Embryonic facial prominence (tissue), 1 donor: ENCODE measurements at regions not wholly inside any gene's neighbourhood (a gene's known extent, or its start where the extent isn't known, plus 50 kb on each side); places are given as distances from the start of the nearest gene placed in this dataset.

Experiments used
- DNase-seq: peaks from one replicate; pipeline ENCODE4 v3.0.0-alpha.2; 2016; ENCODE audit errors: extremely low spot score

DNA sequence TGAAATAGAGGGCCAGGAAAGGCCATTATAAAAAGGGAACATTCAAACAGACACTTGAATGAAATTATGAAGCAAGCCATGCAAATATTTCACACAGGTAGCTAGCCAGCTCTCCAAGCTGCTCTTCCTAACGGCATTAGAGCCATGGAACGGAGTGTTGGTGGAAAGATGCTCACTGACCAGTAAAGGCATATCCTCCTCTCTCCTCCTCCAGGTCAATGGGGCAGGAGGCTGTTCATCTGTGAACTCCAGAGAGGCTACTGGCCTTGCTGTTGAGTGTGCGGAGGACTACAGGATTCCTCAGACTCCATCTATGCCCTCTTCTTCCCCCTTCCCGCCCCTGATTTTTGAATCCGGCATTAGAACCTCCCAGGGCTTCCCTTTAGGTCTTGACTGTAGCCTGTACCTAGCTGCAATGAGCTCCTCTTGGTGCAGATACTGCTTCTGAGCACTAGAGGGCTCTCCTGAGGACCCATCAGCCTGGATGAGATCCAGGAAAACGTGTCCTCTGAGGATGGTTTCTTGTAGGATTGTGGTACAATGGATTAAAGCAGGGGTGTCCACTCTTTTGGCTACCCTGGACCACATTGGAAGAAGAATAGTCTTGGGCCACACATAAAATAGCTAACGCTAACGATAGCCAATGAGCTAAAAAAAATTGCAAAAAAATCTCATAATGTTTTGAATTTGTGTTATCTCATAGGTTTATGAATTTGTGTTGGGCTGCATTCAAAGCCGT is 162.2 kb downstream of the SREK1 start:
- DNase-seq, result no peak

DNA sequence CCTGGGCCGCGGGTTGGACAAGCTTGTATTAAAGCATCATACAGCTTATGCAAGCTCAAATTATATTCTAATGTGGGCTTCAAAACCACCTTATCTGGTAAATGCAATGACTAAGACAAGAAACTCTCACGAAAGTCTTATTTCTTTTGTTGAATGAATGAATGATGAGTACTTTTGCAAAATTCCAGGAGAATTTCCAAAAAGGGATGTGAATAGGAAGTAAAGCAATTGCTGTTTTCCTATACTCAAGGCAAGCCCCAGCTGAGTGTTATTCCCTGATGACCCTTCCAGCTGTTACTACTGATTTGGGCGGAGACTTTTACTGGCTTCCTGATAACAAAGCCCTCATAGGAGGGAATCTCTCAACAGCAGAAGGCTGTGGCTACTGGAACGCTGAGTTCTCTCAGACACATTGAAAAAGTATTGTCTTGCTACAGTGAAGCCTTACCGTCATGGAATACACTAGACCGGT is 162.8 kb downstream of the SREK1 start:
- DNase-seq, result no peak

DNA sequence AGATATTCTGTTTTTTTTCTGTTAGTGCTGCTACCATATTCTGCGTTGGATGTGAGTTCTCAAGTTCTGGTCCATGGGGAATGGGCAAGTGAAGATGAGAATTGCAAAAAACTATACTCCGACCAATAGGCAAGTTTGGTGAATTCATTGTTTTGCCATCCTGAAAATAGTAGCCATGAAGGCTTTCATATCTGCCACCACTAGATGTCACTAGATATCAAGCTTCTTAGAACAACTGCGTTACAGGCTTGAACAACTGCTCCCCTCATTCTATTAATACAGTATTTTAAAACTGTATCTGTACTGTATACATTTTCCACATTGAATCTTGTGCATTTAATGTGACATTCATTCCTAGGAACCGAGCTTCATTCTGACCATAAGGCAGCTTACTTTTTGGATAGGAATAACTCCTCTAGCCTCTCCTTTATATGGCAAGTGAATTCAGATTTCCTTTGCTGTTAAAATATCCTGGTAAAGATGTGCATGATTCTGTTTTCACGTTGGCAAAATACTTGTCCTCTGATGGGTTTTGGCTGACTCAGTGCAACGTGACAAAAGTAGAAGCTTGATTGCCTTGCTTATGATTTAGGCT is 163.6 kb downstream of the SREK1 start:
- DNase-seq, result peak; percentile 55

- no peak for DNase-seq
These were observed 168.2 kb downstream of the SREK1 start for GRCh38 chr5:66312266-66312665.

- DNase-seq, result no peak
These were observed 171.7 kb downstream of the SREK1 start for GRCh38 chr5:66315784-66316183.

DNA sequence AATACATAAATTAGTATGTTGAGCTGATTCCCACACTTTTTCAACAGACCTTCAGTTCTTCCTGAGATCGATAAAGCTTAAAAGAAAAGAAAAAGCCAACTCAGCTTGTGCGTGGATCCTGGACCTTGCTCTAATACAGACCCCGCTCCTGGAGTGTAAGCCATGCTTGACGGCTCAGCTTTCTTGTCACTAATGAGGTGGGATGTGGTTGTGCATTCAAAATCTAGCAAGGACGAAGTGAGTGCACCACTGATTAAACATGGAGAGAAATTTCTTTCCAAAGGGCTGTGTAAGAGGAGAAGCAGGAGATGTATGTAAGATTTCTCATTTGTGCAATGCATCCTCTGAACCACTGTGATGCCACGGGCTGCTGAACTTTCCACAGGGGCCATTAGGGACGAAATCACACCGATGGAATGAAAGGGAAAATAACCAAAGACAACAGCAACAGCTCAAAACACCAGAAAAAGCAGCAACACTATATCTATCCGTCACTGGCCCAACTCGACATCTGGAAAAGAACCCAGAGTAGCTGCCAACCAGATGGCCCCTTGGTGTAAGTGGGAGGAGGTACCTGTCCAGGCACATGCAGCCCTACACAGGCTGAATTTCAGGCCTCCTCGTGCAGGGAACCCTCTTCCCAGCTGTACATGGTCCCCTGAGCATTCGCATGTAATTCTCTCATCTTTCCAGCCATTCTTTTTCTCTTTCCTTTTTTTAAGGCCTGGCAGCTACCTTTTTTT is 178.9 kb downstream of the SREK1 start:
- no peak for DNase-seq

- no peak for DNase-seq
These were observed 179.4 kb downstream of the SREK1 start for GRCh38 chr5:66323529-66323895.

- no peak for DNase-seq
These were observed 180.3 kb downstream of the SREK1 start for GRCh38 chr5:66324357-66324756.

- no peak for DNase-seq
These were observed 182.2 kb downstream of the SREK1 start for GRCh38 chr5:66326276-66326675.

GRCh38 chr5:66327008-66327407 is 182.9 kb downstream of the SREK1 start:
- no peak for DNase-seq

GRCh38 chr5:66329078-66329477 is 185.0 kb downstream of the SREK1 start:
- no peak for DNase-seq

DNA sequence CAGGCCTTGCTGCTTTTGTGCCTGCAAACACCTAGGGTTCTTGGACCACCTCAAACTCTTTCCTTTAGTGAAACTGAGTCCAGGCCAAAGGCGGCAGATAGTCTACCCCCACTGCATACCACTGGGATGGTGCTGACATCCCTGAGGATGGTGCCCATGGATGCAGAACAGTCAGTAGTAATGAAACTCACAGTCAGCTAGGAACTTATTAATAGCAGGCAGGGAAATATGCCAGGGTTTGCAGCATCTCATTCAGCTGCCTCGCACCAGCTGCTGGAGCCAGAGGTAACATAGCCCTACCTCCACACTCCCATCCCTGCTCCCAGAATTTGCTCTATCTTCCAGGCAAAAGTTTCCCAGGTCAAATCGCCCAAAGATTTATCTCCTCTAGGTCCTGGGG is 189.1 kb downstream of the SREK1 start:
- DNase-seq, result no peak

DNA sequence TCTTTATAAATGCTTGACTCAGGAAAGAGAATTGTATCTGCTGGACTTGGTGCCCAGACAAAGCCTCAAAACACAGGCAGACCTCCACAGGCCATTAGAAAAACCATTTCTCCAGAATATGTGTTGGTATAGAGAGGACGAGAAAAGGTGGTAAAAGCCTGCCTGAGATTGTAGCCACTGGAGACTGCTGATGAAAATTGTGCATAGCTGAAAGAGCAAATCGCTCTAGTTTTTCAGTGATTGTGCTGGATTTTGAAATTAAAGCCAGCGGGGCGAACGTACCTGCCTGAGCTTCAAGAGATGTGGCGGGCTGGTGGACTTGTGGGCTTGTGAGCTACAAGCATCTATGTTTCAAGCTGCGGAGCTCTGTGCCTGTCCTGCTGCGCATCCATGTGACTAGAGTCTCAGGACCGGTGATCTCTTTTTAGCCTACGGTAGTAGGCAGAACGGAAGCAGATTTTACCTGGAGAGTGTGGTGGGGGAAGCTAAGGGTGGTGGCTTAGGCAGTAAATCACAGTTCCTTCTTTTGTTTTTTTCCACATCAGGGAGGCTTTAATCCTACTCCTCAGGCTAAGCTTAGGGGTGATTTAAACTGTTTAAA is 193.6 kb downstream of the SREK1 start:
- DNase-seq, result no peak

DNA sequence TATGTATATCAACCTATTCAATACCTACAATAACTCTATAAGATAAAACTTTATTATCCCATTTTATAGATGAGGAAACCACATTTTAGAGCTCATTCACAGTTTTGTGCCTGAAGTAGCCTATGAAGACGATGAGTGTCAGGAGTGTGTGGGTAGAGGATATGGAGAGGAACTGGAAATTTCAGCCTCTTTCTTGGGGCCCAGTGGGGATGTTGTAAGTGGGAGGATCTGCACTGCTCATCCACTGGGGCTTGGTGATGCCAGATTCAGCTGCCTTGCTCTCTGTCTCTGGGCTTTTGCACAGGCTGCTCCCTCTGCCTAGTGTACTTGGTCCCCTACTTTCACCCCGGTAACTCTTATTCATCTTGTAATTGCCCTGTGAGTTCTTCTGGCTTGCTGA is 194.7 kb downstream of the SREK1 start:
- DNase-seq, result no peak

DNA sequence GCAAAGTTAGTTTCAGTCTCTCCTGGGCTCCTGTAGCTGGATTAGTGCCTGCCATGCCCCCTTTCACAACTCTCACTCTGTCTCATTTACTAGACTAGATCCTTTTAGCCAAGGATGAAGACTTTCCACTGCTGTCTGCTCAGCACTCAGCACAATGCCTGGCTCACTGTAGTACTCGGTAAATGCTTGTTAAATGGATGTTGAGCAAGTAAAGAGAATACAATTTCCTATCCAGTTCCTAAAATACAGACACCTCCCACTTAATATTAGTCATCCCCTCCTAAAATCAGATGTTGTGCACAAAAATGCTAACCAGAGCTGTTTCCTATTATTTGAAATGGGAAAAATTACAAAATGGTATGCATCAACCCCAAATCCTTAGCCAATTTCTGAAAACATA is 195.8 kb downstream of the SREK1 start:
- DNase-seq, result no peak

- DNase-seq, result no peak
These were observed 196.7 kb downstream of the SREK1 start for GRCh38 chr5:66340786-66341185.

DNA sequence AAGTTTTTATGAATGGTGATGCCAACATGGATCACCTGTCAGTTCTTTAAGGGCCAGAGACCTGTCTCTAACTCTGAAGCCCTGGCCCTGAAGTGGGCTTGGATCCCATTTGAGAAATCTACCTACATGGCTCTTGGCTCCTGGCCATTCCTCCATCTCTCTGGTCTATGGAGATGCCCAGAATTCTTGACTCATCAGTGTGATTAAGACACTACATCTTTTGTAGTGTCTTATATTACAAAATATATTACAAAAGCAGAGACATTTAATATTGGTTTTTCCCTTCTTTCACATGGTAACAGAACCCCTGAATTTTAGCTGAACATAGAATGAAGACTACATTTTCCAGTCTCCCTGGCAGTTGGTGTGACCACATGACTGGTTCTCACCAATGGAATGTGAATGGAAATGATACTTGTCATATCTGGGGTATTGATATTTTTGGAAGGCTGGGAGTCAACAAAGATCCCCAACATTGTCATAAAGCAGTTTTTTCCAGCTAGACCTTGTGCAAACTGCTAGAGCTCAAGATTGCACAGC is 198.3 kb downstream of the SREK1 start:
- no peak for DNase-seq

DNA sequence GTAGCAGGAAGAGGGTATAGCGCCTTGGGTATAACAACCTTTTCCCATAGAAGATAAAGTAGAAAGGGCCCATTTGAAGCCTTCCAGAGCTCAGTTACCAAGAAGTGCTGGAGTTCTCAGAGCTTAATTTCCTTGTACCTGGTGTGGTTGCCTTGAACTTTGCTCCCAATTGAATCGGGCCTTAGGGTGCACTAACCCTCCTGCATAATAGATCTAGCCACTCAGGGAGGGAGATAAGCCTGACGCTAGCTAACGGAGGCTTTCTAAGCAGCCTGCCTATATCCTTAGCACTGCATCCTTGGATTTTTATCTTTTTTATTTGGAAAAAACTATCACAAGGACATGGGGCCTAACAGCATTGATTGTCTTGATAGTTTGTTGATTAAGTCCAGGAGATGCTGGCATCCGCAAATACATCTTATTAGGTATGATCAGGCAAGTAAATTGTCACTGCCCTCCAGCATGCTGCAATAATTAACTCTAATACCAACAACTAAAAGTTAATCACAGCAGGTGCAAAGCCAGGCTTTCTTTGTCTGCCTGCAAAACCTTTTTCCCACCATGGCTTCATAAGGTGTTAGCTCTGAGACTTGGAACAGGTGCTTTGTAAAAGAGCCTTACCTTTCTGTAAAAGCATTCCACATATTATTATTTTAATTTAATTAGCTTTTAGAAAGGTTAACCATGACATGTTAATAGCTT is 199.4 kb downstream of the SREK1 start:
- DNase-seq, result no peak

- DNase-seq, result no peak
These were observed 200.4 kb downstream of the SREK1 start for GRCh38 chr5:66344544-66344943.

GRCh38 chr5:66345281-66345680 is 201.2 kb downstream of the SREK1 start:
- no peak for DNase-seq

DNA sequence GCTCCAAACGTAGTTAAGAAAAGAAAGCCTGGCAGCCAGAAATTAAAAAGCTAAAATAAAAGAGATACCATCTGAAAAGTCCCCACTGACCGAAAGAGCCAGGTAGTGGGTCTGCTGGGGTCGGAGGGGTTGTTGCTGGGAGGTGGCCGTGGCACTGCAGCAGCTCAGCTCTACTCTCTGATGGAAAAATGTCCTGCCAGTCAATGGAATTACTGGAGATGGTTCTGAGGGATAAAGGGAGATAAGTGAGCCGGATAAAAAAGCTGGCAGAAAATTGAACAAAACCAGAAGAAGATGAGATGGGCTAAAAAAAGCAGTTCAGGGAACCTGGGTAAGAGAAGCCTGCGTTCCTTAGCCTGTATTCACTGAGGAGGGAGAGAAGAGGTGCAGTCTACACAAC is 202.8 kb downstream of the SREK1 start:
- DNase-seq, result no peak
